Ovary (tissue), 7 donors: ENCODE measurements at regions not wholly inside any gene's neighbourhood (a gene's known extent, or its start where the extent isn't known, plus 50 kb on each side); places are given as distances from the start of the nearest gene placed in this dataset.

Experiments used
- DNase-seq, 5 donors: peaks; one replicate each; pipeline ENCODE4 v3.0.0-alpha.2; 2019 to 2020
- H3K27ac ChIP-seq, 2 donors: fragments of 200-600 bp; one replicate each; pipeline versions ENCODE4 v1.5.1 to v1.8.0; 2019 to 2022
- H3K27me3 ChIP-seq: fragments of 200-600 bp; one replicate; pipeline ENCODE4 v1.8.0; 2022
- H3K36me3 ChIP-seq: fragments of 200-600 bp; sonication (generic); one replicate; pipeline ENCODE4 v1.5.1; 2019
- H3K4me1 ChIP-seq: one replicate; pipeline ENCODE4 v1.8.1; 2013; ENCODE audit warnings: mild to moderate bottlenecking, moderate library complexity; ENCODE audit not compliant: insufficient read depth
- H3K4me3 ChIP-seq: fragments of 200-600 bp; sonication (generic); one replicate; pipeline ENCODE4 v1.5.1; 2017
- H3K9me3 ChIP-seq, 2 donors: fragments of 200-600 bp in 1 of 2; sonication (generic) in 1 of 2; one replicate each; pipeline versions ENCODE4 v1.5.1 to v1.8.1; 2013 to 2019; ENCODE audit warnings: mild to moderate bottlenecking in 1 of 2, moderate library complexity in 1 of 2
- EP300 ChIP-seq: sonication (generic); formaldehyde crosslinking; IDR thresholded peaks from one replicate; pipeline ENCODE4 v1.6.1; 2017; ENCODE audit warnings: antibody characterized with exemption
- POLR2A ChIP-seq: fragments of 450-650 bp; IDR thresholded peaks from one replicate; pipeline ENCODE4 v1.6.1; 2017; ENCODE audit warnings: antibody characterized with exemption, mild to moderate bottlenecking, moderate library complexity
- WGBS, 3 donors: extraction: QIAGEN DNeasy Blood & Tissue Kit in 1 of 3; methylation state at CpG; one replicate each; pipeline versions ENCODE4 v1.1.5 to v1.1.7; 2013 to 2017; 5-methylcytosine and 5-hydroxymethylcytosine counted together
- intact Hi-C, 4 donors: fragments of 100-400 bp; cut with DNase I; formaldehyde crosslinking; loops; one replicate each; pipeline versions ENCODE4 v1.11.0 to v1.15.1; 2022 to 2023
- TF ChIP-seq, protein P1 (sequence below), 3 donors: fragments of 450-650 bp in 2 of 3; fragments of 200-600 bp in 1 of 3; IDR thresholded peaks; one replicate each; pipeline versions ENCODE4 v1.5.1 to v1.8.0; 2016 to 2022; ENCODE audit warnings: antibody characterized with exemption in 3 of 3, mild to moderate bottlenecking in 1 of 3
- donor health status: DM: no; HTN: no; CAD: no; lungs with moderate emphysema.
- donor health status: DM: no; HTN: no; CAD: no.
- donor health status: Bipolar disorder and iron deficiency.
- donor health status: DM: no; HTN: no; CAD: no.
- donor health status: DM: yes; HTN: yes; CAD: no.

DNA sequence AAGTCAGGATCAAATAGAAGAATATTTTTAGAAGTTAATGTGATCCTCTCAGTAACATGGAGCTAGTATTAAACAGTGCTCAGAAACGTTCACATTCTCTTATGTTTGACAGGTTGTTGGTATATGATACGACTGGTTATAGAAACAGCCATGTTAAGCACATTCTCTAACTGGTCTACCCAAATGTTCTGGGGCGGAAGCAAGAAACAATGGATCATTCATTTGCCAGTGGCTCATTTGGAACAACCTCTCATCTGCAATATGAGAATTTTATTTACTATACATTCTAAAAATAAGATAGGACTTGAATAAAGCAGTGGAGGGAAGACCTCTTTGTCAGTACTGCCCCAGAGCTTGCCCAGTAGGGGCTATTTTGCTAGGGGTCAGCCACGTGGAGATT, 167.1 kb upstream of the FAM98A start:
- TF ChIP-seq, protein P1, sequence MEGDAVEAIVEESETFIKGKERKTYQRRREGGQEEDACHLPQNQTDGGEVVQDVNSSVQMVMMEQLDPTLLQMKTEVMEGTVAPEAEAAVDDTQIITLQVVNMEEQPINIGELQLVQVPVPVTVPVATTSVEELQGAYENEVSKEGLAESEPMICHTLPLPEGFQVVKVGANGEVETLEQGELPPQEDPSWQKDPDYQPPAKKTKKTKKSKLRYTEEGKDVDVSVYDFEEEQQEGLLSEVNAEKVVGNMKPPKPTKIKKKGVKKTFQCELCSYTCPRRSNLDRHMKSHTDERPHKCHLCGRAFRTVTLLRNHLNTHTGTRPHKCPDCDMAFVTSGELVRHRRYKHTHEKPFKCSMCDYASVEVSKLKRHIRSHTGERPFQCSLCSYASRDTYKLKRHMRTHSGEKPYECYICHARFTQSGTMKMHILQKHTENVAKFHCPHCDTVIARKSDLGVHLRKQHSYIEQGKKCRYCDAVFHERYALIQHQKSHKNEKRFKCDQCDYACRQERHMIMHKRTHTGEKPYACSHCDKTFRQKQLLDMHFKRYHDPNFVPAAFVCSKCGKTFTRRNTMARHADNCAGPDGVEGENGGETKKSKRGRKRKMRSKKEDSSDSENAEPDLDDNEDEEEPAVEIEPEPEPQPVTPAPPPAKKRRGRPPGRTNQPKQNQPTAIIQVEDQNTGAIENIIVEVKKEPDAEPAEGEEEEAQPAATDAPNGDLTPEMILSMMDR (IDR thresholded peaks at IDR 0.05), result no peak
- no peak for TF ChIP-seq EP300
- TF ChIP-seq POLR2A, result no peak
- Histone ChIP-seq H3K27ac (no peak overlapping the region), H3K4me1 (no peaks in the 10 kb centered on the region), H3K27me3 (no peaks in the 10 kb centered on the region), H3K9me3 (no peaks in the 10 kb centered on the region), H3K36me3 (no peaks in the 10 kb centered on the region), H3K4me3 (no peak overlapping the region)
- no peak for DNase-seq
- WGBS, 3 donors, result 72 to 76% (median 76%) methylated on average over 4 of the region's 4 CpGs
- intact Hi-C loops, result no loop called here

DNA sequence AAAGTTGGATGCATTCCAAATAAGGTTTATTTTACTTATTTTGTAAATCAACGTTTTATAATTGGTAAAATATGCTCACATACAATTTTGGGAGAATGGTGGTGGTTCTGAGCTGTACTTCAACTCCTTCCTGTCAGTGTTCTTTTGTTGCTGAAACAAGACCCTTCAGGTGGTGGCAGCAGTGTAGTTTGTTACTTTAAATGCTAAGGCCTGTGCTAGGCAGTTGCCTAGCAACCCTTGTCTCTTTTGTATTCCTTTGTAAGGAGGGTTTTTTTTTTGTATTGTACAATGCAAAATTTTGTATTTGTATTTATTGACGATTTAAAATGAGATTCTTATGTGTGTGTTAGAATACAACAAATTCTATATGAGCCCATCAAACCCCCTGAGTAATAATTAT, 166.0 kb upstream of the FAM98A start:
- H3K27me3 ChIP-seq, result no peaks in the 10 kb centered on the region
- no peaks in the 10 kb centered on the region for H3K9me3 ChIP-seq
- WGBS, 3 donors, result 14 to 17% (median 17%) methylated on average over 2 of the region's 2 CpGs
- H3K4me1 ChIP-seq, result no peaks in the 10 kb centered on the region
- H3K36me3 ChIP-seq, result no peaks in the 10 kb centered on the region
- DNase-seq, result no peak
- H3K4me3 ChIP-seq, result no peak overlapping the region
- no peak overlapping the region for H3K27ac ChIP-seq
- TF ChIP-seq POLR2A, result no peak
- TF ChIP-seq, protein P1 (IDR thresholded peaks at IDR 0.05), result no peak
- TF ChIP-seq EP300, result no peak
- intact Hi-C loops, result no loop called here

DNA sequence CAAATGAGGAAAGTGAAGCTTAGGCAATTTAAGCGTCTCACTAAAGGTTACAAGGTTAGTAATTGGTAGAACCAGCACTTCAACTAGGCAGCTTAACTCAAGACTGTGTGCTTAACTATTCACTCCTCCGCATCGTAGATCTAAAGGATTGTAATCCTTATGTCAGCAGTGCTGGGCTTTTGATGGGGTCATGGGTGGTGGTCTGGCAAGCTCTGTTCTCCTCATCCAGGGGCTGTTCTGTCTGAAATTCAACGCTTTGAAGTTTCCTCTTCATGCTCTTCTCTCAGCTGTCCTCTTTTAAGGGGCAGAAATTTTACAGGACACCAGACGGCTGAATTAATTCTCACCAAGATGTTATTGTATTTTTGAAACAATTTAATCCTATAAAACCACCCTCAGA, 165.5 kb upstream of the FAM98A start:
- Histone ChIP-seq H3K4me1 (no peaks in the 10 kb centered on the region), H3K27ac (no peak overlapping the region), H3K4me3 (no peak overlapping the region), H3K9me3 (no peaks in the 10 kb centered on the region), H3K36me3 (no peaks in the 10 kb centered on the region), H3K27me3 (no peaks in the 10 kb centered on the region)
- TF ChIP-seq, protein P1 (IDR thresholded peaks at IDR 0.05), result no peak
- TF ChIP-seq POLR2A (no peak), EP300 (no peak)
- DNase-seq, result no peak
- 55 to 76% (median 72%) methylated on average over 5 of the region's 5 CpGs for WGBS, 3 donors
- intact Hi-C loops, result no loop called here

DNA sequence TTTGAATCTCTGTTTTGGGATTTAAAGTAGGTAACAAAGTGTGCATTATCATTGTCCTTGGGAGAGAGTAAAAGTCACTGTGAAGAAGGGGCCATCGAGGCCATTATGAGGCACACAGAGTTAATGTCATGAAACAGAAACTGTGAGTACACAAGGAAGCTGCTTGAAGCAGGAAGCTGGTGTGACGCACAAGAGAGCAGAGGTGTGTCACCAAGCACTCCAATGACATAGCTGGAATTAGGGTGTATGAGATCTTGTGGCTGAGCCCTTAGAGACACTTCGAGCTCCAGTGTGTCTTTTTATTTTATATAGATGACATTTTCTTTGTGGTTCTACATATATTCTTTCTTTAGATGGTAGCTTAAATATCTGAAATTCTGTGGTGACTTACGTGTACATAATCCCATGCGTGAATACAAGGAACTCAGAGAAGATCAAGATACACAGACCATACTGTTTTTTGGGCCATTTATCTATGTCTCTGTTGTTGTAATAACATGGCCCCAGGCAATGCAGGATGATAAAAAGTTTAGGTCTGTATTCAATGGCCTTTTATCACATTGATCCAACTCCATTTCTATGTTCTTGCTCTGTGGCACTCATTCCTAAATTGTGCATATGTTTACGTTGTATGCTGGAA, 164.7 kb upstream of the FAM98A start:
- Histone ChIP-seq H3K4me1 (no peaks in the 10 kb centered on the region), H3K27me3 (no peaks in the 10 kb centered on the region), H3K36me3 (no peaks in the 10 kb centered on the region), H3K27ac (no peak overlapping the region), H3K9me3 (no peaks in the 10 kb centered on the region), H3K4me3 (no peak overlapping the region)
- DNase-seq, result no peak
- whole genome bisulfite sequencing, 3 donors, result 84 to 93% (median 89%) methylated on average over 6 of the region's 6 CpGs
- intact Hi-C loops, result no loop called here
- TF ChIP-seq EP300, result no peak
- no peak for TF ChIP-seq POLR2A
- TF ChIP-seq, protein P1 (IDR thresholded peaks at IDR 0.05), result no peak
